HG02840 (cell line): ENCODE measurements at regions not wholly inside any gene's neighbourhood (a gene's known extent, or its start where the extent isn't known, plus 50 kb on each side); places are given as distances from the start of the nearest gene placed in this dataset.

Experiments used
- ATAC-seq: cut with Tn5 transposase; IDR thresholded peaks from one replicate; pipeline ENCODE4 v1.9.1; 2021; ENCODE audit warnings: mild to moderate bottlenecking, moderate library complexity, moderate number of reproducible peaks; ENCODE audit not compliant: unreplicated experiment, low FRiP score

DNA sequence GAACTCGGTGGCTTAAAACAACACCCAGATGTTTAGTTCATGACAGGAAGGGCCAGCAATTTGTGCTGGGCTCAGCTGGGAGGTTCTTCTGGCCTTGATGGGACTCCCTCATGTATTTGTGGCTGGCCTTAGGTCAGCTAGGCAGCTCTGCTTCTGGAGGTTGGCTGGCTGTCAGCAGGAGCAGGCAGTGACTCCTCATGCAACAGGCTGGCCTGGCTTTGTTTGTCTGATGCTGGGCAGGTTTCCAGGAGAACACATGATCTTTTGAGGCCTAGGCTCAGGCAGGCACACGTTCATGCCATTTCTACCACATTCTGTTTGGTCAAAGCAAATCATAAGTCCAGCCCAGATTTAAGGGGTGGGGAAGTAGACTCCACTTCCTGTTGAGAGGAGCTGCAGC is 571.2 kb downstream of the TBC1D22A start:
- ATAC-seq = no peak

DNA sequence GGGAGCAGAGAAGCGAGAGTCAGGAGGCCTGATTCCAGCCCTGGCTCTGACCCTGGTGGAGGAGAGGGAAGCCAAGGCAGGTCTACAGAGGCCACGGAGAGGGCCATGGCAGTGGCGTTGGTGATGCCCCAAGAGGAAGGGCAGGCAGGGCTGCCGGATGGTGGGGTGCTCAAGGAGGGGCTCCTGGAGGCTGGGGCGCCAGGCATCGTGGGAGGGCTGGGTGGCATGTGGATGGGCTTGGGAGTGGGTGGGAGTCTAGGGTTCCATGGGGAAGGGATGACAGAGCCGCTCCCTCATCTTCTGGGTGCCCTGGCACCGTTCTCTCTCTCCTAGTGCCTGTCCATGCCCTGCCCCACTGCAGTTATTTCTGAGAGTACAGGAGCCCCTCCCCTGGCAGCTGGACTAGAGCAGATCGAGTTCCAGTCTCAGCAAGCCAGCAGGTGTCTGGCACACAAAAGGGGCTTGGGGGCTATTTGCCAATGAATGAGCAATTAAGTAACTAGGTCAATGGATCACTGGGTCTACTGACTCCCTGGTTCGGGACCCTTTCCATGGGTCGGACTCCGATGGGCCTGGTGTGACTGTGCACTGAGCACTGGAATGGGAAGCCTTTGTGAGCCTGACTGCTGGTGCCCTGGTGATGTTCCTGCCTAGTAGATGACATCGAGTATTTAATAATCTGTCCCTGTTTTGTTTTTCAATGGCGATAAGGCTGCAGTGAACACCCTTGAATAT is 570.0 kb downstream of the TBC1D22A start:
- ATAC-seq = no peak

DNA sequence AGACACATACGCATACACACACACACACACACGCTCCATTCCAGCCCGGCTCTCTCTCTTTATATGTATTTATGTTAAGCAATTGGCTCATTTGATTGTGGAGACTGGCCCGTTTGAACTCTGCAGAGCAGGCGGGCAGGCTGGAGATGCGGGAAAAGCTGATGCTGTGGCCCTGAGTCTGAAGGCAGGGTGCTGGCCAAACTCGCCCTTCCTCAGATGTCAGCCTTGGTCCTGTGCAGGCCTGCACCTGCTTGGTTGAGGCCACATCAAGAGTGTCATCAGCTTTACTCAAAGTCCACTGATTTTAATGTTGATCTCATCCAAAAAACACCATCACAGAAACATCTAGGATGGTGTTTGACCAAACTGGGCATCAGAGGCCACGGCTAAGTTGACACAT is 569.3 kb downstream of the TBC1D22A start:
- no peak for ATAC-seq

DNA sequence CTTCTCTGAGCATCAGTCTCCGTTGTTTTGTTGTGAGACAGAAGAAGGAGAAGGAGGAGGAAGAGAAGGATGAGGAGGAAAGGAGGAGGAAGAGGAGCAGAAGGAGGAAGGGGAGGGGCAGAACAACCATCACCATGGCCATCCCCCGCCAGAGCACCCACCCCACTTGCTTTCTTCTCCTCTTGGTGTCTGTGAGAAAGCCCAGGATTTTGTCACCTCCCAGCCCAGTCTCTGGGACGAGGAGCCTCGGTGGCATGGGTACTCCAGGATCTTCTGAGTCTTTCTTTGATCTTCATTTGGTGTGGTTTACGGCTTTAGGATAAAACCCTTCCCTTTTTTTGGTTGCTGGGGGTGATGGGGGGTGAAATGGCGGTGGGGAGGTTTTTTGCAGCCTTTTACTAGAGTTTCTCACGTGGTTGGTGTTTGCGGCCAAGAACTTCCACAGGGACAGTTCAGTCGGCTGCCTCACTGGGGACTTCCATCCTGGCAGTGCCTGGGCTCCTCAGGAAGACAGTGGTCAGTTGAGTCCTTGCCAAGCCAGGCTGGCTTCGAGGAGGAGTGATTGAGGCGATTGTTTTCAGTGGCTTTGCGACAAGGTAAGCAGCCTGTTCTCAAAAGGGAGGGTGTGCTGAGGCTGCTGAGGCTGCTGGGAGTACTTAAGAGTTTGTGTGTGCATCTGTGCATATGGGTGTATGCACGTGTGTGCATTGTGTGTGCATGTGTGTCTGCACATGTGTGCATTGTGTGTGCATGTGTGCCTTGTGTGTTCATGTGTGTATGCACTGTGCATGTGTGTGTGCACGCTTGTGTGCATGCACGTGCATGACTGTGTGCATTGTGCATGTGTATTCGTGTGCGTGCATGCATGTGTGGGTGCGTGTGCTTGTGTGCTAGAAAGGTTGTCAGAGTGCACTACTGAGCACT is 567.5 kb downstream of the TBC1D22A start:
- ATAC-seq = no peak

DNA sequence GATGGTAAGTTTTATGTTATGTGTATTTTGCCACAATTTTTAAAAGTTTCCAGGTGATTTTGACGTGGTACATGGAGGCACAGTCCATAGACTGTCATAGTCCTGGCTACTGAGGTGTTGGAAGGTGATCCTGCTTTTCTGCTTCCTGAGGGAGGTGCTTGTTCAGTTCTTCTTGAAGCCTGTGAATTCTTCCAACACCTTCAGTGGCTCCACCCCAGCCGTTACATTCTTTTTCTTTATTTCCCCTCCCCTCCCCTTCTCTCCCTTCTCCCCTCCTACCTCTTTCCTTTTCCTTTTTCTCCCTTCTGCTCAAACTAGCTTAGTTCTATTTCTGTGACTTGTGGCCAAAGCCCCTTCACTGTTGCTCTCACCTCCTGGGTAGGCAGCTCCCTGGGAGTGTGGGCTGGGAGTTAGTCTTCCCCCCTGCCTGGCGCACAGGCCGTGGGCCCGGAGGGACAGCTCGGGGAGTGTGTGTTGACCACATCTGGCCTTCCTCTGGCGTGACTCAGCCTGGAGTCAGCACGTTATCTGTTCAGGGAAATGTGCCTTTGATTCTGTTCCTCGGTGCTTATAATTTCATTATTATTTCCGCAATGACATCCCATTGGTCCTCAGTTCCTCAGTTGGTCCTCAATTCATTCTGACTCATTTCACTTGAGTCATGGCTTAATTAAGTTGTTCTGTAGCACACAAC is 566.2 kb downstream of the TBC1D22A start:
- ATAC-seq = no peak

DNA sequence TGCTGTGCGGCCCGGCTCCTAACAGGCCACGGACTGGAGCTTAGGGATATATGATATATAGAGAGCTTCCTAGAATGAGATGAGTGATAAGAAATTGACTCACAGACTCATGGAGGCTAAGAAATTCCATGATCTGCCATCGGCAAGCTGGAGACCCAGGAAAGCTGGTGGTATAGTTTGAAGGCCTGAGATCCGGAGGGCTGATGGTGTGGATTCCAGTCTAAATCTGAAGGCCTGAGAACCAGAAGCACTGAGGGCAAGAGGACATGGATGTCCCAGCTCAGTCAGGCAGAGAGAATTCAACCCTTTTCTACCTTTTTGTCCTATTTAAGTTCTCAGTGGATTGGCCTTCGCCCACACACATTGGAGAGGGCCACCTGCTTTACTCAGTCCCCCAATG is 564.8 kb downstream of the TBC1D22A start:
- no peak for ATAC-seq

DNA sequence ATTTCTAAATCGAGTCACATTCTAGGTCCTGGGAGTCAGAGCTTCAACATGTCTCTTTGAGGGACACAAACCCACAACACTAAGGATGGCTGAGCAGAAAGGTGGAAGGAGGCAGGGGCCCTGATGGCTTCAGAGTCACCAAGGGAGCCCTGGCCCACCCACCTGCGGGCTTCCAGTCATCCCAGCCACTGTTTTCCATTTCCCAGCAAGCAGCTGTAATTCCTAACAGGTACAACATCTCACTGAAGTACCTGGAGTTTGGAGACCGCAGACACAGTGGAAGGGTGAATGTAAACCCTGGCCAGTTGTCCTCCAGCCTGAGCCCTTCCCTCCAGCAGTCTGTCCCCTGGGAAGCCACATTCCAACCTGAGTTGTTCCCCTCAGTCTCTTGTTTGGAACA is 562.8 kb downstream of the TBC1D22A start:
- no peak for ATAC-seq

DNA sequence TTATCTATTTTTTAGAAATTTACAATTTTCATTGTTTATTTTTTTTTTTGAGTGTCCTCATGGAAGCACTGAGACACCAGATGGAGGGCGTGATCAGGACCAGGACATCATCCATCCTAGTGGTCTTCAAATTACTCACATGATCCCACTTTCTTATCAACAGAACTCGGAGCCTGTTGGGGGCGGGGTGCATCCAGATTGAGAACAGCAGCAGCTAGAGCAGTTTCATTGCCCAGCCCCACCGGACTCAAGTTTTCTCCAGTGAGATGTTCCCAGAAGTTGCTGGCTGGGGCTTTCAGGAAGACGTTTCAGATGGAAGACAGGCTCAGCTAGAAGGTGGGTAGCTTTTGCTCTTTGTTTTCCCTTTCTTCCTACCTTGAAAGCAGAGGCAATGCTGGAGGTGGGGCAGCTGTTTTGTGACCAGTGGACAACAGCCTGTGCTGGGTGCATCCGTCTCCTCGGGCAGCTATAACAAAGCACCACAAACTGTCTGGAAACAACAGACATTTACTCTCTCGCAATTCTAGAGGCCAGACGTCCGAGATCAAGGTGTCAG is 562.1 kb downstream of the TBC1D22A start:
- ATAC-seq = no peak

DNA sequence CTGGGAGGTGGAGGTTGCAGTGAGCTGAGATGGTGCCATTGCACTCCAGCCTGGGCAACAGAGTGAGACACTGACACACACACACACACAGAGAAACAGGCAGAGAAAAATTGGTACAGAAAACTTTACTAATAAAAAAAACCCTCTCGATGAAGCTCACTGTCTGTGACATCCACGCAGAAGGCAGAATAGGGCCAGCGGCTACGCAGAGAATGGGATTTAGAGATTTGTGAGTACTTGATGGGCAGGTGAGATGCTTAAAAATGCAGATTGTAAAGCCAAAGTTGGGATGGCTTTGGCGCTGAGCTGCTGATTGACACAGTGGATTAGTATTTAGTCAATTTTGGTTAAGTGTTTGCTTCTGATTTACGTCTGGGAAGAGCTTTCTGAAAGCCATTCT is 561.1 kb downstream of the TBC1D22A start:
- no peak for ATAC-seq

DNA sequence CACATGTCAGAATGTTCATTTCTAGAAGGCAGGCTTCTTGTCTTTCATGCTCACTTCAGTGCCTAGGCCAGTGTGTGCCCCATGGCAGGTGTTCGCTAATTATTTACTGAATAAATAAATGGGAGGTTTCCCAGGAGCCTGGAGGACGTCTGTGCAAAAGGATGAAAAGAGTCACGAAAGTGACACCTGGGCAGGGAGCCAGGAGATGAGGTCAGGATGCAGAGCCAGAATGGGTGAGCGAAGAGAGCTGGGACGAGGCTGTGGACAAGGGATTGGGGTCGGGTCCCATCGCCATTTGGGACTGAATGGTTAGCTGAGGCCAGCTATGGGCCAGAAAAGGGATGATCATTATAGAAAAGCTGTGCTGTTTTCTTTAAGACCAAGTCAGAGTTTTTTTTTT is 560.4 kb downstream of the TBC1D22A start:
- no peak for ATAC-seq

DNA sequence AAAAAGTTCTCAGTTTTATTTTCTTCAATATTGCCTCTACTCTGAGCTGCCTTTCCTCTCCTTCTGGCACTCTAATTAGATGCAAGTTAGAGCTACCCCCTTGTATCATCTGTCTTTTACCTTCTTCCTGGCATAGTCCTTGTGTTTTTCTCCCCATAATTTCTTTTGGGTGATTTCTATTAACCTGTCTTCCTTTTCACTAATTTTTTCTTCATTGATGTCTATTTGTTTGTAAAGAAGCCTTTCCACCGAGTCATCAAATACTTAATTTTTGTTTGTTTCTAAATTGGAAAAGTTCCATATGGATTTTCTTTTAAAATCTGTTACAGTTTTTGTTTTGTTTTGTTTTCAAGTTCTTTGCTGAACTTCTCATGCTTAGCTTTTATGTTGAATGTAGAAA is 558.1 kb downstream of the TBC1D22A start:
- no peak for ATAC-seq

DNA sequence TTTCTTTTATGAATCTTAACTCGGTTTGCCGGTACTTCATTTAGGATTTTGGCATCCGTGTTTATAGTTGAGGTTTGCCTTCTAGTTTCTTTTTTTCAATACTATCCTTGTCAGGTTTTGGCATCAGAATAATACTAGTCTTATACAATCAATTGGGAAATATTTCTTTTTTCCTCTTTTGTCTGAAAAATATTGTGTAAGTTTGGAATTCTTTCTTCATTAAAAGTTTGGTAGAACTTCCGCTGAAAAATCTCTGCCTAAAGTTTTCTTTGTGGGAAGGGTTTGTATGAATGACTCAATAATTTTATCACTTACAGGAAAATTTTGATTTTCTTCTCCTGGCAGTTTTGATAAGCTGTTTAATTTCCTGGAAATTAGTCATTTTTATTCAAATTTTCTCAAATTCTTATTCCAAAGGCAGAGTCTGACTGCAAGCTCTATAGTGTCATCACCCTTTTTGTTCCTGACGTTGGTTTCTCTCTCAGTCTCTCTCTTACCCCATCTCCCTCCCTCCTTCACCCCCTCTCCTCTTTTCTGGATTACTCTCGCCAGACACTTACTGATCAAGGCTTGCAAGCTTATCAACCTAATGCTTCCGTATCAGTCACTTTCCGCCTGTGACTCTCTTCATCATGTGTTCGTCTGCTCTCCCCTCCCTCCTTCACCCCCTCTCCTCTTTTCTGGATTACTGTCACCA is 555.7 kb downstream of the TBC1D22A start:
- ATAC-seq = no peak

DNA sequence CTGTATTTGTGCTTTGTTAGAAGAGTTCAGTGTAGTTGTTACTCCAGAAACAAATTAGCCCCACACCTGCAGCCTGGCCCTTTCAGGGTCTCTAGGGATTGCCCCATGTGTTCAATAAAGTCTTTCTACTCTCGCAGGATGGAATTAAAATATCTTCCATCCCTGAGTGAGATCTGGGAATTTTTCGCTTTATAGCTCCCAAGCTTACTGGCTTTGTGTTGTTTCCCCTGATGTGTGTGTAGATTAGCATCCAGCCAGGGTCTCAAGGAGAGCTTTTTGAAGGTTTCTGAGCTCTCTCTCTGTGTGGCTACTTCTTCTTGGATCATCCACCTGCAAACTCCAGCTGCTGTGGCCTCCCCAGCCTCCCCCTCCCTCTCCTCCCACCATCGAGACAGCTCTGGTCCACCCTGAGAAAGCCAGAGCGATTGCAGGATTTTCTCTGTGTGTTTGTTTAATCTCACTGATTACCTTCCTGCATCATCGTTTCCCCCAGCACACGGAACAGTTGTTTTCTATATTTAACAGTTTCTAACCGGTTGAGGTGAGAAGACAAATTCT is 553.5 kb downstream of the TBC1D22A start:
- no peak for ATAC-seq

DNA sequence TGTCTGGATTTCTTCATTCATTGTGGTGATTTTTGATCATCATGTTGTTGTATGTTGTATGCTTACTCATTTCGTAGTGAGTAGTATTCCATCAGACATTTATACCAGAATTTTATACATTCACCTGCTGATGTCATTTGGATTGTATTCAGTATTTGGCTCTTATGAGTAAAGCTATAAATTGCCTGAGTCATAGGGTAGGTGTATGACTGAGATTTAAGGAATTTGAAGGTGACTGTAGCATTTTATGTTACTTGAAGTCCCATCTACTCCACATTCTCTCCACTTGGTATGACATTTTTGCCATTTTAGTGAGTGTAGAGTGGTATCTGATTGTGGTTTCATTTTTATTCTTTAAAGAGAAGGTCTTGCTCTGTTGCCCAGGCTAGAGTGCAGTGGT is 548.2 kb downstream of the TBC1D22A start:
- no peak for ATAC-seq

DNA sequence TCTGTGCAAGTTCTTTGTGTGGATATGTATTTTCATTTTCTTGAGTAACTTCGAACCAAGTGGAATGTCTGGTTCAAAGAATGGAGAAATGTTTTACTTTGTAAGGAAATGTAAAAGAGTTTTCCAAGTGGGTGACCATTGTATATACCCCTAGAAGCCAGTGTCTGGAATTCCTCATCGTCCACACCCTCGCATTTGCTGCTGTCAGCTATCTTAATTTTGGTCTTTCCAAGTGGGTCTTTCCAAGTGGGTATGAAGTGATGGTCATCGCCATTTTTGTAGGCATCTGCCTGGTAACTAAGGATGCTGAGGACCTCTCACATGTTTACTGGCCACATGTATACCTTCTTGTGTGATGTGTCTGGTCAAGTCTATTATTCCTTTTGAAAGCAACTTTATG is 547.5 kb downstream of the TBC1D22A start:
- no peak for ATAC-seq

DNA sequence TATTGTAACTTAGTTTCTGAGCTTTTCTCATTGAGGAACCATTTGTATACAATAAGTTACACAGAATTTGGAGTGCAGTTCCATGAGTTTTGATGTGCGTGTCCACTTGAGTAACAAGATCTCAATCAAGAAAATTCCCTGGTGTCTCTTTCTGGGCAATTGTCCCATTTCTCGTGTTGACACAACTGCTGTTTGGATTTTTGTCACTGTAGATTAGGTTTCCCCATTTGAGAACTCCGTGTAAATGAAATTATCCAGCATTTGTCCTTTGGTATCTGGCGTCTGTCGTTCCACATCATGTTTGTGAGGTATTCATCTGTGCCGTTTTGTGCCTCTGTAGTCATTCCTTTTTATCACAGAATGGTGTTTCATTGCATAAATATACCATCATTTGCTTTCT is 547.0 kb downstream of the TBC1D22A start:
- ATAC-seq = no peak

DNA sequence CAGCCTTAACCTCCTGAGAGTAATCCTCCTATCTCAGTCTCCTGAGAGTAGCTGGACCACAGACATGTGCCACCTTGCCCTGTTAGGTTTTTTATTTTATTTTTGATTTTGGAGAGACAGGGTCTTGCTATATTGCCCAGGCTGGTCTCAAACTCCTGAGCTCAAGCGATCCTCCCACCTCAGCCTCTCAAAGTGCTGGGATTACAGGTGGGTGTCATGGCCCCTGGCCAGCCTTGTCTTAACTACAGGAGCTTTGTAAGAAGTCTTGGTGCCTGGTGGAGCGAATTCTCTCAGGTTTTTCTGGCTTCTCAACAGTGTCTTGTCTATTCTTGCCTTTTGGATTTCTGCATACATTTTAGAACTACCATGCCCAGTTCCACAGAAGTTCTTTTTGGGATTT is 546.4 kb downstream of the TBC1D22A start:
- ATAC-seq = no peak

DNA sequence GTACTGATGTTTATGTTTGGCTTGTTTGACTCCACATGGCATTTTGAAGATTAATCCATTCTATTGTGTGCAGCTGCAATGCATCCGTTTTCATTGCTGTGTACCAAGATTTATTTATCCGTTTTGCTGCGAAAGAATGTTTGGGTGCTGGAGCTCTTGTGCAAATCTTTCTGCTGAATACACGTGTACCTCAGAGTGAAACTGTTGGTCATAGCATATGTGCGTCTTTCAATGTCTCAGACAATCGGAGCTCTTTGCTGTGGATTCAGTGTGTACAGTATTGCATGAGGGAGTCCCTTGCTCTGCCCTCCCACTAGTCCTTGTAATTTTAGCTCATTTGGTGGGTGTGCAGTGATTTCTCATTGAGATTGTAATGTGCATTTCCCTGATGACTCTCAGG is 545.4 kb downstream of the TBC1D22A start:
- no peak for ATAC-seq

DNA sequence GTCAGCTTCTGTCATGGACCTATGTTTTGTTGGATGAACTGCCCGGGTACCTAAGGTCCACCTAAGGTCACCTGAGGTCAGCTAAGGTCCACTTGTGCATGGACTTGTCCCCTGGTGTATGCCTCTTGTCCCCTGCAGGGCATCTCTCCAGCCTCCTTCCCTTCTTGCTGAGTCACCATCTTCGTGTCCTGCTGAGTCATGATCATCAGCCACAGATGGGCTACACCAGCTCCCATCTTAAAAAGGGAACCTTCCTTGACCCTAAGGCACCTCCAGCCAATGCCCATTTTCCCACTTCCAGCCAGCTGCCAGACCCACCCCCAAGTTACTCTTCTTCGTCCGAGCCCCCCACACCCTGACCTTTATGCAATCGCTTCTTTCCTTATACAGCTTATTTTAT is 544.9 kb downstream of the TBC1D22A start:
- ATAC-seq = no peak

DNA sequence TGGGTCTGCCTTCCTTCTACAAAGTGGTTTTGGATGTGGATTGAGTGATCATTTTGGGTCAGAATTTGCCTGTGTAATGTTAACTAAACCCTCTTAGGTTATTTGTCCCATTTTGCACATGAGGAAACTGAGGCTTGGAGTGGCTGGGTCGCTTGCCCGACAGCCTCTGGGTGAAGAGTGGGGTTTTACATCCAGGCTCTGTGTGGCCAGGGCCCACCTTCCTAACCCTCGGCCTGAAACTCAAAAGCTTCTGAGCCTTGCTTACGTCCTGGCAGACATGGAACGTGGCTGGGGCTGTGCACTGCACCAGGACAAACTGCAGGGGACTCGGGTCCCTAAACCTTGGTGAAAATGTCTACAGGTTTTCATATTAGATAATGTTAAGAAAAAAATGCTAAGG is 542.4 kb downstream of the TBC1D22A start:
- no peak for ATAC-seq
